ENCODE measurements at regions not wholly inside any gene's neighbourhood (a gene's known extent, or its start where the extent isn't known, plus 50 kb on each side); places are given as distances from the start of the nearest gene placed in this dataset.

DNA sequence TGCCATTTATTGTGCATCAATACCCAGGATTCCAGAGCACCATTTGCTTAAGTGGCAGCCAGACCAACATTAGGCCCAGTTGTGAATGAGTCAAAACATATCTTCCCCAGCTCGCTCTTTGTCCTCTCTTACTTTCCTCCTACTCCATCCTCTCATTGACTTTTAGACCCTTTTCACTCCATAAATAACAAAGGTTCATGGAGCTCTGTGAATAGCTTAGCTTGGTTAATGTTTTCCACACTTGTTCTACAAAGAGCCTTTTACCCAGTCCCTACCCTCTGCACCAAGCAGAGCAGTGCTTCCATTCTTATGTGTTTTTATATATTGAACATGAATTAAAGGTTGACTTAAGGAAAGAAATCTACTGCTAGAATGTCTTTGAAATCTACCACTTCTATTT is 625.8 kb upstream of the FANCL start:
- Histone ChIP-seq H3K9me3 (no peaks in the 10 kb centered on the region), H3K4me1 (no peaks in the 10 kb centered on the region), H3K36me3 (no peaks in the 10 kb centered on the region), H3K27me3 (no peaks in the 10 kb centered on the region), H3K4me3 (ENCODE audit: low read depth, low read length) (no peak overlapping the region)
- DNase-seq: no peak
- TF ChIP-seq, protein P1, sequence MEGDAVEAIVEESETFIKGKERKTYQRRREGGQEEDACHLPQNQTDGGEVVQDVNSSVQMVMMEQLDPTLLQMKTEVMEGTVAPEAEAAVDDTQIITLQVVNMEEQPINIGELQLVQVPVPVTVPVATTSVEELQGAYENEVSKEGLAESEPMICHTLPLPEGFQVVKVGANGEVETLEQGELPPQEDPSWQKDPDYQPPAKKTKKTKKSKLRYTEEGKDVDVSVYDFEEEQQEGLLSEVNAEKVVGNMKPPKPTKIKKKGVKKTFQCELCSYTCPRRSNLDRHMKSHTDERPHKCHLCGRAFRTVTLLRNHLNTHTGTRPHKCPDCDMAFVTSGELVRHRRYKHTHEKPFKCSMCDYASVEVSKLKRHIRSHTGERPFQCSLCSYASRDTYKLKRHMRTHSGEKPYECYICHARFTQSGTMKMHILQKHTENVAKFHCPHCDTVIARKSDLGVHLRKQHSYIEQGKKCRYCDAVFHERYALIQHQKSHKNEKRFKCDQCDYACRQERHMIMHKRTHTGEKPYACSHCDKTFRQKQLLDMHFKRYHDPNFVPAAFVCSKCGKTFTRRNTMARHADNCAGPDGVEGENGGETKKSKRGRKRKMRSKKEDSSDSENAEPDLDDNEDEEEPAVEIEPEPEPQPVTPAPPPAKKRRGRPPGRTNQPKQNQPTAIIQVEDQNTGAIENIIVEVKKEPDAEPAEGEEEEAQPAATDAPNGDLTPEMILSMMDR (IDR thresholded peaks at IDR 0.05; ENCODE audit: low read depth, low read length): no peak

GRCh38 chr2:58866527-58866926 is 625.4 kb upstream of the FANCL start:
- H3K4me3 ChIP-seq (ENCODE audit: low read depth, low read length): no peak overlapping the region
- no peaks in the 10 kb centered on the region for H3K4me1 ChIP-seq
- H3K27me3 ChIP-seq: no peaks in the 10 kb centered on the region
- H3K9me3 ChIP-seq: no peaks in the 10 kb centered on the region
- no peaks in the 10 kb centered on the region for H3K36me3 ChIP-seq
- TF ChIP-seq, protein P1 (IDR thresholded peaks at IDR 0.05; ENCODE audit: low read depth, low read length): no peak
- DNase-seq: no peak

GRCh38 chr2:58866040-58866439 is 624.9 kb upstream of the FANCL start:
- TF ChIP-seq, protein P1 (IDR thresholded peaks at IDR 0.05; ENCODE audit: low read depth, low read length): no peak
- Histone ChIP-seq H3K4me3 (ENCODE audit: low read depth, low read length) (no peak overlapping the region), H3K36me3 (no peaks in the 10 kb centered on the region), H3K4me1 (no peaks in the 10 kb centered on the region), H3K9me3 (no peaks in the 10 kb centered on the region), H3K27me3 (no peaks in the 10 kb centered on the region)
- DNase-seq: no peak

DNA sequence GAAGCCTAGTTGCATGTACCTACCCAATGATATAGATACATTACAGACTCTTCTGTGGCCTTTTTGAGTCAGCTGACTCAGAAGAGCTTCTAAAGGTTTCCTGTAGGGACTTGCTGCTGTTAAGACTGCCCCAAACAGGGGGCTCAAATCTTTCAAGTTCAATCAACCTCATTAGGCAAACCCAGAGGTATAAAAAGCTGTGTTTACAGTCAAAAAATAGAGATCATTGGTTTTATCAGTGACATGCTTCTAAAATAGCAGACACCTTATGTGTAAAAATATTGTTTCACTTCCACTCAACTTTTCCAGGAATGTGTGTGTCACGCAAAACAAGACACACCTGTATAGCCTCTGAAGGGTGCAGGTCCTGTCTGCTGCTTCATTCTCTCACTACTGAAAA is 624.3 kb upstream of the FANCL start:
- TF ChIP-seq, protein P1 (IDR thresholded peaks at IDR 0.05; ENCODE audit: low read depth, low read length): no peak
- Histone ChIP-seq H3K4me1 (no peaks in the 10 kb centered on the region; the same call in 1 of the 2 replicates), H3K4me3 (ENCODE audit: low read depth, low read length) (no peak overlapping the region), H3K9me3 (no peaks in the 10 kb centered on the region), H3K36me3 (no peaks in the 10 kb centered on the region), H3K27me3 (no peaks in the 10 kb centered on the region)
- DNase-seq: no peak

DNA sequence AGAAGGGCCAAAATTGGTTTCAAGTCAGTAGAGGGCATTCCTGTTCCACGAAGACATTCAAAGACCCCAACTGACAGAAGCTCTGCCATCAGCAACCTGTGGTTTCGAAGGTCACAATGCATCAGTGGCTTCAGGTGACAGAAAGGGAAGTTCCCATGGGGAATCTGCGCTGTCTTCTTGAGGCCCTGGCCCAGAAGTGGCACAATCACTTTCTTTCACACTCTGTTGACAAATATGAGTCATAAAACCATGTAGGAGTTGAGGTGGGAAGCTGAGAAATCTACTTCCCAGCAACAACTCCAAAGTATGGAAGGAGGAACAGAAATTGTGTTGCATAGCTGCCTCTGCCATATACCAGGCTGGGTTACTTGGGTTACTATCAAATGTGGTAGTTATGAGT is 621.1 kb upstream of the FANCL start:
- DNase-seq: no peak
- TF ChIP-seq, protein P1 (IDR thresholded peaks at IDR 0.05; ENCODE audit: low read depth, low read length): no peak
- H3K27me3 ChIP-seq: no peaks in the 10 kb centered on the region
- H3K9me3 ChIP-seq: no peaks in the 10 kb centered on the region
- H3K4me1 ChIP-seq: no peaks in the 10 kb centered on the region; the same call in 1 of the 2 replicates
- no peak overlapping the region for H3K4me3 ChIP-seq (ENCODE audit: low read depth, low read length)
- H3K36me3 ChIP-seq: no peaks in the 10 kb centered on the region

- Histone ChIP-seq H3K4me3 (ENCODE audit: low read depth, low read length) (no peak overlapping the region), H3K4me1 (no peaks in the 10 kb centered on the region; the same call in 1 of the 2 replicates), H3K9me3 (no peaks in the 10 kb centered on the region), H3K36me3 (no peaks in the 10 kb centered on the region), H3K27me3 (no peaks in the 10 kb centered on the region)
- no peak for DNase-seq
- TF ChIP-seq, protein P1 (IDR thresholded peaks at IDR 0.05; ENCODE audit: low read depth, low read length): no peak
Observed at GRCh38 chr2:58860586-58860985, 619.5 kb upstream of the FANCL start.

Data from BE2C (cell line).